HG03575 (cell line): ENCODE measurements at regions not wholly inside any gene's neighbourhood (a gene's known extent, or its start where the extent isn't known, plus 50 kb on each side); places are given as distances from the start of the nearest gene placed in this dataset.

Experiments
- ATAC-seq: cut with Tn5 transposase; IDR thresholded peaks from one replicate; pipeline ENCODE4 v1.9.1; 2021; ENCODE audit not compliant: unreplicated experiment, insufficient number of reproducible peaks, low FRiP score; ENCODE audit errors: extremely low read depth

DNA sequence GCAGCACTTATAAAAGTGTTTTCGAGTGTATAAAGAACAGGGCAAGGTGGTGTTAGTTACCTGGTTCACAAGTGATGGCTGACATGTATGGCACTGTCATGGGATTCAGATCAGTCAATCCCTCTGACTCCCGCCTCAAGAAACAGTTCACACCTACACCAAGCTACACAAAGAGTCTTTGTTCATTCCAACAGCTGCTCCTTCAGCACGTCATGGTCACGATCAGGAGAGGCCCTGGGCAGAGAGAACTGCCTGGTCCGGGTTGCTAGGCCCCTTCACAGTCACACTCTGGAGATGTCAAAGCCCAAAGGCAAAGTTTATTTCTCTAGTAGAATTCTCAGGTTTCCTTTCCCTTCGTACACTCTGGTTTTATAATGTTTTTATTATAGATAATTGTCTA lies 426.7 kb downstream of the ZSWIM6 start:
- ATAC-seq: no peak

DNA sequence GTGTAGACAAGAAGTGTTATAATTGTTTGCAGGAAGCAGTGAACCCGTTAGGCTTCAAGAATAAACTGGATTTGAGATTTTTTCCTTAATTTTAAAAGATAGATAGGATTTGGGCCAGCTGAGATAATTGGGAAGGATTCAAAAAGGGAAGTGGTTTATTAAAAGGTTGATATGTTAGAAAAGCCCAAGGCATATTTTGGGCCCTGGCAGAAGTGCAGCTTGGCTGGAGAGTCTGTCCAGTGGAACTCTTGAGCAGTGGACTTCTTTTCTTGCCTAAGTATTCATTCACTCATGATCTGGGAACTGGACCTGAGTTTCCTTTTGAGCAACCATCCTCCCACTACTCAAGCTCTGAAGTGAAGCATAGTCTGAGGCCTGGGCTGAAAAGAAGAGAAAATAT lies 433.4 kb downstream of the ZSWIM6 start:
- ATAC-seq: no peak

DNA sequence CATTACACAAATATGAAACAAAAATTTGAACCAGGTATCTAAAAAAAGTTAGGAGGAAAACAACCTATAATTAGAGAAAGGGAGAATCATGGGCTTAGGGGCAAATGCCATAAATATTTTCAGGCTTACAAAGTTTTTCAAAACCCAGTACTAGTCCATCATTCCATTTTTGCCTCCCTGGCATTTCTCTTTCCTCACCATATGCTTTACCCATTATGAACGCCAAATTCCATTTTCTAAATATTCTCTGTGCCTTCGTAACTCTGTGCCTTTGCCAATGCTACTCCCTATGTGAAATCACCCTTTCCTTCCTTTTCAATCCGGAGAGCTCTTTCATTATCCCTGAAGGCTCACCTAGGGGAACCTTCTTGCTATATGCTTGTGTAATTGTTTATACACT lies 434.1 kb downstream of the ZSWIM6 start:
- ATAC-seq: no peak

- ATAC-seq: no peak
Measured at GRCh38 chr5:61767231-61768080, 435.4 kb downstream of the ZSWIM6 start.

DNA sequence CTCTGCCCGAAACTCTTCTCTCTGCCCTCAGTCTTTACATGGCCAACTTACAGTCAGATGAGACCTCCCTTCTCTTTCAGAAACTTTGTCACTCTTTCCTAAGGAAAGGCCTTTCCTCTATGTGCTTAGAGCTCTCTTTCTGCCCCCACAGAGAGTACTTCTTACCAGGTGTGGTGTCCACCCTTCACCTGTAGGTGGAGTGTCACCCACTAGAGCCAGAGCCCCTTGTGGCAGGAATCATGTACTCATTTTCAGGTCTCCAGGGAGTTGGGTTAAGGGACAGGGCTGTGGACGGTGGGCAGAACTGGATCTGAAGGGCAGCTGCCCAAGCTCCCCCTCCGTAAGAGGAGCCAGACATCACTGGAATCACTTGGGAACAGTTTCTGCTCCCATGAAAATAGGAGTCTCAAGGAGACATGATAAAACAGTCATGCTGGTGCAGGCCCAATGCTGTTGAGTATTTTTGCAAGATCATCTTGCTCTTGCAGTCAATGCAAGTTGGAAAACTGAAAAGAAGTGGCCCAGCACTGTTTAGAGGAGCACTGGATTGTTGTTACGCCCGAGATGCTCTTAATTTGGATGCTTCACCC lies 436.7 kb downstream of the ZSWIM6 start:
- ATAC-seq: no peak

- no peak for ATAC-seq
Measured at GRCh38 chr5:61771062-61771461, 439.0 kb downstream of the ZSWIM6 start.

GRCh38 chr5:61771808-61772207 lies 439.8 kb downstream of the ZSWIM6 start:
- no peak for ATAC-seq

DNA sequence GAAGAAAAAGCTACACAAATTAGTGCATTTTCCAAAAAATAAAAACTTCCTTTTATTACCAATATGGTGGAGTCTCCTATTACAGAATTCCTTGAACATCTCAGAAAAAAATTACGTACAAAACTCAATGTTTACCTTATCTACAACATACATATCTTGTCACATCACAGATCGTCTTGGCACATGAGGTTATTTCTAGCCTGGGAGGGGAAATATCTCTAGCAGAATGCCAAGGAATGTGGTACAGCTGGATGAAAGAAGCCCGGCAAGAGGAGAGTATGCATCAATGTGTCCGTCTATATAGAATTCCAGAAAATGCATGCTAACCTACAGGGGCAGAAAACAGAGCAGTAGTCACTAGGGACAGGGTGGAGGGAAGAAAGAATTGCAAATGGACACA lies 443.8 kb downstream of the ZSWIM6 start:
- no peak for ATAC-seq

DNA sequence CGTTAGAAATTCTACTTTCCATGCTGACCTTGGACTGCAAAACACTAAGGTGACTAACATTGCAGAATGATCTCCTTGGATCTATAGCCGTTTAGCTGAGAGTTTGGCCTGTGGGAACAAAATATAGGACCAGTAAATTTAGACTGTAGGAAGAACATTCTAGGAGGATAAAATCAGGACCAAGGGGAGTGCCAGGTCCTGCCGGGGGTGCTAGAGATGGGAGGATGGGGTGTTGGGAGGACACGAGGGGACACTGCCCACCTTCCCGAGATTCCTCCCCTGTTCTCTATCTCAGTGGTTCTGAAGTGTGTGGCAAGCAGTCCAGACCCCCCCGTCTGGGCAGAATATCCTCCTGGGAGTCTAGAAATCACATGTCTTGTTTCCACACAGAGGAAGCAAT lies 445.2 kb downstream of the ZSWIM6 start:
- ATAC-seq: no peak

GRCh38 chr5:61779743-61780142 lies 447.7 kb downstream of the ZSWIM6 start:
- ATAC-seq: no peak

DNA sequence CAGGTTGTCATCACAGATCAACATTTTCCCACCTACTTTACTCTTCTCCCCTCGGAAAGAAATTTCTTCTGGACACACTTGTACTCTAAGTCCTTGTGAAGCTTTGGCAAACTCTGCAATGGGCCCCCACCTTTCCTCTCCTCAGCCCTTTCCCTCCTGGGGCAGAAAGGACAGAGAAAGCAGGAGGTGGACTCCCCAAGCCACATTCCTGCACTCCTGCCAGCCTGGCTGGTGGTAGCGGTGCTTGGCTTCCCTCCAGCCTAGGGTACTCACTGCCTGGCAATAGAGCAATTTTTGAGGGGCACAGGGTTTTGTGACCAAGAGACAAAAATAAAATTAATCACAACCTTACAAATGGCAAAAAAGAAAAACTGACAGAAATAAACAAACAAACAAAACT lies 451.4 kb downstream of the ZSWIM6 start:
- no peak for ATAC-seq

GRCh38 chr5:61784341-61784740 lies 452.3 kb downstream of the ZSWIM6 start:
- ATAC-seq: no peak

GRCh38 chr5:61788548-61788947 lies 456.5 kb downstream of the ZSWIM6 start:
- ATAC-seq: no peak

GRCh38 chr5:61790007-61790406 lies 457.9 kb downstream of the ZSWIM6 start:
- no peak for ATAC-seq

DNA sequence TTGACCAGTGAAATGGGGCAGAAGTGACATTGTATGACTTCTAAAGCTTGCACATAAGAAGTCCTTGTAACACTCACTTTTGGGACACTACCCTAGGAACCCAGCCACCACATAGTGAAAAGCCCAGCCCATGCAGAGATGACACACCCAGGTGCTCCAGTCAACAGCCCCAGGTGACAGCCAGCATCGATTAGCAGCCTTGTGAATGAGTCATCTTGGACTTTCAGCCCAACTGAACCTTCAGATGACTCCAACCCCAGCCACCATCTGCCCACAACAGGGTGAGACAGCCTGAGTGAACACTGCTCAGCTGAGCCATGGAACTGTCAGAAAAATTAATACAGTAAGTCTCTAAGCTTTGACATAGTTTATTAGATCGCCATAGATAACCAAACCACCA lies 458.6 kb downstream of the ZSWIM6 start:
- peak; percentile 64 for ATAC-seq

DNA sequence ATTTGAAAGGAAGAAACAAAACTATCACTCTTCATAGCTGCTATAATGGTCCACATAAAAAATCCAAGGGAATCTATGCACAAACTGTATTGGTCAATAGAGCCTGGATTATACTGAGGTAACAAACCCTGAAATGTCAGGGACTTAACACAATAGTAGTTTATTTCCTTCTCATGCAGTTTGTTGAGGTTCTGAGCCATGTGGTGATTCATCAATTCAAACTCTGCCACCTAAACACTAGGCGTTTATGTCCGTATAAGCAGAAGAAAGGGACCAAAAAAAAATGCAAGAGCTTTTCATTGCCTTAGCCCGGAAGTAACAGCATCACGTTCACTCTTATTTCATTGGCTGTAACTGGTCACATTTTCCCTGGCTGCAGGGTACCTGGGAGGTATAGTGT lies 464.7 kb downstream of the ZSWIM6 start:
- ATAC-seq: no peak

- ATAC-seq: no peak
Measured at GRCh38 chr5:61800450-61800849, 468.4 kb downstream of the ZSWIM6 start.

- ATAC-seq: no peak
Measured at GRCh38 chr5:61801174-61801573, 469.1 kb downstream of the ZSWIM6 start.

- no peak for ATAC-seq
Measured at GRCh38 chr5:61802456-61802855, 470.4 kb downstream of the ZSWIM6 start.

- ATAC-seq: no peak
Measured at GRCh38 chr5:61805101-61805500, 473.0 kb downstream of the ZSWIM6 start.
